HEK293 (cell line): ENCODE measurements at regions not wholly inside any gene's neighbourhood (a gene's known extent, or its start where the extent isn't known, plus 50 kb on each side); places are given as distances from the start of the nearest gene placed in this dataset.

Experiments
- CTCF ChIA-PET: fragments of 350-600 bp; formaldehyde crosslinking; extraction: SDS; loops from one replicate; lab custom pipeline; 2021; ENCODE audit warnings: antibody characterized with exemption; lab: Yijun Ruan, JAX
- POLR2A ChIA-PET: fragments of 300-600 bp; formaldehyde crosslinking; extraction: SDS; loops from one replicate; lab custom pipeline; 2020; ENCODE audit warnings: antibody characterized with exemption, inconsistent platforms; lab: Yijun Ruan, JAX
- H3K27ac ChIP-seq: fragments of 200-500 bp; sonication (Bioruptor generic); 2 replicates; pipeline ENCODE4 v1.5.1; 2014; ENCODE audit warnings: low read depth, low read length, control low read depth, inconsistent platforms; ENCODE audit errors: extremely low read depth
- H3K36me3 ChIP-seq, 2 experiments: fragments of 200-500 bp in 1 of 2; sonication (Bioruptor generic) in 1 of 2; 1 replicate in 1 of 2; 2 replicates in 1 of 2; pipeline ENCODE4 v1.5.1; 2014 to 2017; ENCODE audit warnings: inconsistent platforms in 2 of 2, low read length in 2 of 2; ENCODE audit not compliant: control insufficient read depth in 2 of 2, insufficient read depth in 1 of 2
- H3K4me1 ChIP-seq: fragments of 200-500 bp; sonication (Bioruptor generic); 2 replicates; pipeline ENCODE4 v1.5.1; 2014; ENCODE audit warnings: mild to moderate bottlenecking, low read length, inconsistent platforms; ENCODE audit not compliant: control insufficient read depth, insufficient read depth
- H3K4me3 ChIP-seq: 2 replicates; pipeline ENCODE4 v1.5.1; 2011; ENCODE audit warnings: low read depth, mild to moderate bottlenecking, control low read depth, low read length, moderate library complexity
- H3K9me3 ChIP-seq: fragments of 200-500 bp; sonication (Bioruptor generic); 2 replicates; pipeline ENCODE4 v1.5.1; 2014; ENCODE audit warnings: low read depth, low read length, inconsistent platforms; ENCODE audit not compliant: control insufficient read depth, insufficient read depth
- ATF2 ChIP-seq: fragments of 450-650 bp; formaldehyde crosslinking; IDR thresholded peaks from 2 replicates; pipeline ENCODE4 v1.5.1; 2016; ENCODE audit warnings: missing biosample characterization, missing genetic modification characterization, low read depth
- BCL6B ChIP-seq: fragments of 450-650 bp; formaldehyde crosslinking; IDR thresholded peaks from 2 replicates; pipeline ENCODE4 v1.5.1; 2017; ENCODE audit warnings: missing biosample characterization, missing genetic modification characterization
- ELK4 ChIP-seq: IDR thresholded peaks from 2 replicates; pipeline ENCODE4 v1.6.1; 2011; ENCODE audit warnings: mild to moderate bottlenecking, low read depth, low read length, borderline replicate concordance
- GFI1B ChIP-seq: fragments of 450-650 bp; formaldehyde crosslinking; IDR thresholded peaks from 2 replicates; pipeline ENCODE4 v1.5.1; 2016; ENCODE audit warnings: missing biosample characterization, missing genetic modification characterization
- KLF10 ChIP-seq: fragments of 450-650 bp; IDR thresholded peaks from 2 replicates; pipeline ENCODE4 v1.5.1; 2018; ENCODE audit warnings: missing biosample characterization, mild to moderate bottlenecking, missing genetic modification characterization
- KLF16 ChIP-seq: fragments of 450-650 bp; formaldehyde crosslinking; IDR thresholded peaks from 2 replicates; pipeline ENCODE4 v1.5.1; 2017; ENCODE audit warnings: missing biosample characterization, missing genetic modification characterization
- KLF8 ChIP-seq: fragments of 450-650 bp; formaldehyde crosslinking; IDR thresholded peaks from 2 replicates; pipeline ENCODE4 v1.5.1; 2016; ENCODE audit warnings: missing biosample characterization, missing genetic modification characterization
- OSR2 ChIP-seq: fragments of 450-650 bp; formaldehyde crosslinking; IDR thresholded peaks from 2 replicates; pipeline ENCODE4 v1.5.1; 2016; ENCODE audit warnings: missing biosample characterization, missing genetic modification characterization
- SCRT2 ChIP-seq: fragments of 450-650 bp; formaldehyde crosslinking; IDR thresholded peaks from 2 replicates; pipeline ENCODE4 v1.5.1; 2016; ENCODE audit warnings: missing biosample characterization, missing genetic modification characterization
- SP3 ChIP-seq: fragments of 450-650 bp; formaldehyde crosslinking; IDR thresholded peaks from 2 replicates; pipeline ENCODE4 v1.5.1; 2016; ENCODE audit warnings: missing biosample characterization, missing genetic modification characterization
- ZBTB21 ChIP-seq: fragments of 450-650 bp; formaldehyde crosslinking; IDR thresholded peaks from 2 replicates; pipeline ENCODE4 v1.5.1; 2017; ENCODE audit warnings: missing biosample characterization, missing genetic modification characterization
- ZNF132 ChIP-seq: fragments of 450-650 bp; formaldehyde crosslinking; IDR thresholded peaks from 2 replicates; pipeline ENCODE4 v1.5.1; 2017; ENCODE audit warnings: missing biosample characterization, missing genetic modification characterization, borderline replicate concordance
- ZNF146 ChIP-seq: fragments of 450-650 bp; formaldehyde crosslinking; IDR thresholded peaks from 2 replicates; pipeline ENCODE4 v1.5.1; 2016; ENCODE audit warnings: missing biosample characterization, missing genetic modification characterization
- ZNF175 ChIP-seq: fragments of 450-650 bp; formaldehyde crosslinking; IDR thresholded peaks from 2 replicates; pipeline ENCODE4 v1.5.1; 2016; ENCODE audit warnings: missing biosample characterization, missing genetic modification characterization
- ZNF184 ChIP-seq: fragments of 450-650 bp; IDR thresholded peaks from 2 replicates; pipeline ENCODE4 v1.5.1; 2018; ENCODE audit warnings: missing biosample characterization, mild to moderate bottlenecking, missing genetic modification characterization
- ZNF19 ChIP-seq: fragments of 450-650 bp; formaldehyde crosslinking; IDR thresholded peaks from 2 replicates; pipeline ENCODE4; 2016; ENCODE audit warnings: missing biosample characterization, missing genetic modification characterization, low read depth
- ZNF211 ChIP-seq: fragments of 450-650 bp; formaldehyde crosslinking; IDR thresholded peaks from 2 replicates; pipeline ENCODE4 v1.5.1; 2016; ENCODE audit warnings: low read depth, missing biosample characterization, missing genetic modification characterization
- ZNF26 ChIP-seq: fragments of 450-650 bp; formaldehyde crosslinking; IDR thresholded peaks from 2 replicates; pipeline ENCODE4 v1.5.1; 2016; ENCODE audit warnings: missing biosample characterization, missing genetic modification characterization
- ZNF292 ChIP-seq: fragments of 450-650 bp; formaldehyde crosslinking; IDR thresholded peaks from 2 replicates; pipeline ENCODE4 v1.5.1; 2016; ENCODE audit warnings: low read depth, missing biosample characterization, missing genetic modification characterization, borderline replicate concordance
- ZNF335 ChIP-seq: fragments of 450-650 bp; formaldehyde crosslinking; conservative IDR thresholded peaks from 2 replicates; pipeline ENCODE4 v1.5.1; 2016; ENCODE audit warnings: missing biosample characterization, missing genetic modification characterization
- ZNF398 ChIP-seq: fragments of 450-650 bp; formaldehyde crosslinking; IDR thresholded peaks from 2 replicates; pipeline ENCODE4 v1.5.1; 2017; ENCODE audit warnings: missing biosample characterization, missing genetic modification characterization
- ZNF521 ChIP-seq: fragments of 450-650 bp; formaldehyde crosslinking; IDR thresholded peaks from 2 replicates; pipeline ENCODE4 v1.5.1; 2017; ENCODE audit warnings: missing biosample characterization, mild to moderate bottlenecking, missing genetic modification characterization
- ZNF530 ChIP-seq: fragments of 450-650 bp; formaldehyde crosslinking; IDR thresholded peaks from 2 replicates; pipeline ENCODE4 v1.5.1; 2016; ENCODE audit warnings: low read depth, missing biosample characterization, missing genetic modification characterization
- ZNF596 ChIP-seq: fragments of 450-650 bp; IDR thresholded peaks from 2 replicates; pipeline ENCODE4 v1.5.0; 2018; ENCODE audit warnings: missing biosample characterization, mild to moderate bottlenecking, missing genetic modification characterization, moderate library complexity
- ZNF843 ChIP-seq: fragments of 450-650 bp; formaldehyde crosslinking; IDR thresholded peaks from 2 replicates; pipeline ENCODE4 v1.5.1; 2016; ENCODE audit warnings: missing biosample characterization, missing genetic modification characterization
- ZSCAN4 ChIP-seq: fragments of 450-650 bp; formaldehyde crosslinking; IDR thresholded peaks from 2 replicates; pipeline ENCODE4 v1.5.1; 2017; ENCODE audit warnings: missing biosample characterization, missing genetic modification characterization
- ZXDB ChIP-seq: fragments of 450-650 bp; formaldehyde crosslinking; IDR thresholded peaks from 2 replicates; pipeline ENCODE4 v1.5.1; 2016; ENCODE audit warnings: missing biosample characterization, missing genetic modification characterization

- TF ChIP-seq ZNF184 (tag by site-specific recombination) = no peak
These were observed 291.1 kb downstream of the GLRX3 start (continued) for GRCh38 chr10:130427216-130427722.

GRCh38 chr10:130428936-130429335 lies 292.7 kb downstream of the GLRX3 start:
- no peak for TF ChIP-seq ZNF26 (tag by site-specific recombination)
- no peak for TF ChIP-seq ZBTB21 (tag by site-specific recombination)
- TF ChIP-seq ZNF19 = no peak
- no peak for TF ChIP-seq KLF8 (tag by site-specific recombination)
- no peak for TF ChIP-seq ZNF211
- no peak for TF ChIP-seq KLF16 (tag by site-specific recombination)
- TF ChIP-seq GFI1B (tag by site-specific recombination) = no peak
- no peak for TF ChIP-seq ZNF843 (tag by site-specific recombination)
- no peak for TF ChIP-seq KLF10
- no peak for TF ChIP-seq ZNF521 (tag by site-specific recombination)
- no peak for TF ChIP-seq ELK4
- TF ChIP-seq ZNF292 = no peak
- no peak for TF ChIP-seq SP3 (tag by site-specific recombination)
- no peak for TF ChIP-seq ATF2
- TF ChIP-seq ZNF530 = no peak
- no peak for TF ChIP-seq ZNF398 (tag by site-specific recombination)
- no peak for TF ChIP-seq SCRT2 (tag by site-specific recombination)
- no peak for TF ChIP-seq ZNF596 (tag by site-specific recombination)
- TF ChIP-seq ZNF175 (tag by site-specific recombination) = no peak
- TF ChIP-seq ZNF146 (tag by site-specific recombination) = no peak
- Histone ChIP-seq H3K4me1 (no peaks in the 10 kb centered on the region), H3K36me3 (no peaks in the 10 kb centered on the region), H3K27ac (no peak overlapping the region), H3K4me3 (no peak overlapping the region), H3K9me3 (no peaks in the 10 kb centered on the region)
- POLR2A ChIA-PET = no interaction called here
- CTCF ChIA-PET = no interaction called here

- Histone ChIP-seq H3K36me3 (no peaks in the 10 kb centered on the region), H3K9me3 (no peaks in the 10 kb centered on the region), H3K4me1 (no peaks in the 10 kb centered on the region), H3K27ac (no peak overlapping the region), H3K4me3 (no peak overlapping the region)
- CTCF ChIA-PET = no interaction called here
- POLR2A ChIA-PET = no interaction called here
- TF ChIP-seq ELK4 (no peak), ZSCAN4 (tag by site-specific recombination) (no peak), ZNF132 (tag by site-specific recombination) (no peak), OSR2 (no peak), KLF10 (no peak), BCL6B (tag by site-specific recombination) (no peak), ZXDB (tag by site-specific recombination) (no peak), ZNF335 (tag by site-specific recombination) (no peak)
These were observed 293.6 kb downstream of the GLRX3 start for GRCh38 chr10:130429809-130430208.
